Fibroblast of the aortic adventitia (primary cell): ENCODE measurements at regions not wholly inside any gene's neighbourhood (a gene's known extent, or its start where the extent isn't known, plus 50 kb on each side); places are given as distances from the start of the nearest gene placed in this dataset.
A peak's percentile ranks its signal among the peaks of the same experiment; 100 is the strongest.

Experiments
- DNase-seq: peaks from one replicate; pipeline ENCODE4 v3.0.0-alpha.2; 2010; ENCODE audit warnings: low read depth
- H3K4me3 ChIP-seq: 2 replicates; pipeline ENCODE4 v1.5.1; 2011; ENCODE audit warnings: low read depth, mild to moderate bottlenecking, control low read depth, low read length, moderate library complexity
- CTCF ChIP-seq: IDR thresholded peaks from 2 replicates; pipeline ENCODE4 v1.5.1; 2011; ENCODE audit warnings: mild to moderate bottlenecking, low read length, control low read depth, inconsistent platforms; ENCODE audit not compliant: insufficient read depth

GRCh38 chr17:36761203-36761950, 160.0 kb downstream of the MRM1 start:
- no peak overlapping the region for H3K4me3 ChIP-seq
- no peak for DNase-seq
- no peak for TF ChIP-seq CTCF

- no peak overlapping the region for H3K4me3 ChIP-seq
- DNase-seq = no peak
- TF ChIP-seq CTCF = no peak
These were observed 164.2 kb downstream of the MRM1 start for GRCh38 chr17:36765436-36766043.

- H3K4me3 ChIP-seq = no peak overlapping the region
- no peak for DNase-seq
- no peak for TF ChIP-seq CTCF
These were observed 167.0 kb downstream of the MRM1 start for GRCh38 chr17:36768394-36768793.

- TF ChIP-seq CTCF = no peak
- H3K4me3 ChIP-seq = no peak overlapping the region
- no peak for DNase-seq
These were observed 164.2 kb upstream of the LHX1 start for GRCh38 chr17:36773039-36773438.

GRCh38 chr17:36777118-36777517, 160.2 kb upstream of the LHX1 start:
- no peak for TF ChIP-seq CTCF
- no peak overlapping the region for H3K4me3 ChIP-seq
- DNase-seq = peak; percentile 5

- no peak for DNase-seq
- no peak for TF ChIP-seq CTCF
- no peak overlapping the region for H3K4me3 ChIP-seq
These were observed 158.8 kb upstream of the LHX1 start for GRCh38 chr17:36778448-36778847.
